Caco-2 (cell line): ENCODE measurements at regions not wholly inside any gene's neighbourhood (a gene's known extent, or its start where the extent isn't known, plus 50 kb on each side); places are given as distances from the start of the nearest gene placed in this dataset.

Experiments
- BruUV-seq: library from RNA; stranded (reverse); fragments of 400-500 nt; replicated peaks from 2 replicates; lab custom pipeline; 2021; lab: Mats Ljungman, UMichigan
- CTCF ChIA-PET: fragments of 300-600 bp; sonication (Branson Sonifier 250); formaldehyde crosslinking; loops from one replicate; lab custom pipeline; 2022; ENCODE audit warnings: antibody characterized with exemption; lab: Charles Lee
- POLR2A ChIA-PET: fragments of 300-600 bp; sonication (Branson Sonifier 250); formaldehyde crosslinking; loops from one replicate; lab custom pipeline; 2022; ENCODE audit warnings: antibody characterized with exemption; lab: Charles Lee
- DNase-seq, 2 experiments: peaks; one replicate each; pipeline versions ENCODE4 v3.0.0 to v3.0.0-alpha.2; 2020 to 2022
- H3K27me3 ChIP-seq: replicated peaks from 2 replicates; pipeline ENCODE4 v1.6.0; 2011; ENCODE audit warnings: low read length; ENCODE audit not compliant: control insufficient read depth, insufficient read depth
- H3K36me3 ChIP-seq: 2 replicates; pipeline ENCODE4 v1.5.1; 2011; ENCODE audit warnings: low read length; ENCODE audit not compliant: control insufficient read depth, insufficient read depth
- H3K4me1 ChIP-seq: fragments of 250-450 bp; sonication (Bioruptor Pico); 2 replicates; pipeline ENCODE4 v1.5.1; 2020; ENCODE audit warnings: mild to moderate bottlenecking
- H3K4me3 ChIP-seq: 2 replicates; pipeline ENCODE4 v1.5.1; 2011; ENCODE audit warnings: low read depth, mild to moderate bottlenecking, control low read depth, low read length
- H3K9me3 ChIP-seq: fragments of 250-450 bp; sonication (Bioruptor Pico); 2 replicates; pipeline ENCODE4 v1.5.1; 2020; ENCODE audit warnings: mild to moderate bottlenecking, moderate library complexity
- H3K27ac Mint-ChIP-seq: one replicate; pipeline ENCODE4 v1.8.0; 2022; ENCODE audit warnings: mixed read lengths; ENCODE audit not compliant: unreplicated experiment
- H3K27me3 Mint-ChIP-seq: one replicate; pipeline ENCODE4 v1.8.0; 2022; ENCODE audit warnings: mixed read lengths; ENCODE audit not compliant: insufficient read depth, unreplicated experiment
- H3K36me3 Mint-ChIP-seq: one replicate; pipeline ENCODE4 v1.8.0; 2022; ENCODE audit warnings: mild to moderate bottlenecking, mixed read lengths; ENCODE audit not compliant: insufficient read depth, unreplicated experiment
- H3K4me1 Mint-ChIP-seq: one replicate; pipeline ENCODE4 v1.8.0; 2022; ENCODE audit warnings: low read depth, mixed read lengths; ENCODE audit not compliant: unreplicated experiment
- H3K4me3 Mint-ChIP-seq: one replicate; pipeline ENCODE4 v1.8.0; 2022; ENCODE audit warnings: mild to moderate bottlenecking, moderate library complexity, mixed read lengths; ENCODE audit not compliant: unreplicated experiment
- H3K9me3 Mint-ChIP-seq: one replicate; pipeline ENCODE4 v1.8.0; 2022; ENCODE audit warnings: mixed read lengths; ENCODE audit not compliant: unreplicated experiment
- intact Hi-C: fragments of 100-400 bp; cut with micrococcal nuclease; formaldehyde crosslinking; loops from one replicate; pipeline ENCODE4 v1.10.0; 2022; ENCODE audit not compliant: unreplicated experiment
- TF ChIP-seq, protein P1 (sequence below), 2 experiments: fragments of 200-600 bp in 1 of 2; IDR thresholded peaks; 1 replicate in 1 of 2; 2 replicates in 1 of 2; pipeline versions ENCODE4 v1.5.1 to v1.8.0; 2011 to 2022; ENCODE audit warnings: antibody characterized with exemption in 1 of 2, control low read depth in 1 of 2, inconsistent platforms in 1 of 2, low read depth in 1 of 2, low read length in 1 of 2, mild to moderate bottlenecking in 1 of 2, moderate library complexity in 1 of 2; ENCODE audit not compliant: insufficient read depth in 1 of 2, severe bottlenecking in 1 of 2, unreplicated experiment in 1 of 2

GRCh38 chr11:82356316-82356715, 377.3 kb downstream of the FAM181B start:
- BruUV-seq = no TSS peak
- TF ChIP-seq, protein P1, sequence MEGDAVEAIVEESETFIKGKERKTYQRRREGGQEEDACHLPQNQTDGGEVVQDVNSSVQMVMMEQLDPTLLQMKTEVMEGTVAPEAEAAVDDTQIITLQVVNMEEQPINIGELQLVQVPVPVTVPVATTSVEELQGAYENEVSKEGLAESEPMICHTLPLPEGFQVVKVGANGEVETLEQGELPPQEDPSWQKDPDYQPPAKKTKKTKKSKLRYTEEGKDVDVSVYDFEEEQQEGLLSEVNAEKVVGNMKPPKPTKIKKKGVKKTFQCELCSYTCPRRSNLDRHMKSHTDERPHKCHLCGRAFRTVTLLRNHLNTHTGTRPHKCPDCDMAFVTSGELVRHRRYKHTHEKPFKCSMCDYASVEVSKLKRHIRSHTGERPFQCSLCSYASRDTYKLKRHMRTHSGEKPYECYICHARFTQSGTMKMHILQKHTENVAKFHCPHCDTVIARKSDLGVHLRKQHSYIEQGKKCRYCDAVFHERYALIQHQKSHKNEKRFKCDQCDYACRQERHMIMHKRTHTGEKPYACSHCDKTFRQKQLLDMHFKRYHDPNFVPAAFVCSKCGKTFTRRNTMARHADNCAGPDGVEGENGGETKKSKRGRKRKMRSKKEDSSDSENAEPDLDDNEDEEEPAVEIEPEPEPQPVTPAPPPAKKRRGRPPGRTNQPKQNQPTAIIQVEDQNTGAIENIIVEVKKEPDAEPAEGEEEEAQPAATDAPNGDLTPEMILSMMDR (IDR thresholded peaks at IDR 0.05; ENCODE audit: insufficient read depth in 1 of 2, low read depth in 1 of 2, low read length in 1 of 2, severe bottlenecking in 1 of 2, unreplicated experiment in 1 of 2) = no peak
- intact Hi-C loops = no loop called here
- no peak for DNase-seq
- no peaks in the 10 kb centered on the region for H3K9me3 ChIP-seq
- H3K4me1 Mint-ChIP-seq = no peaks in the 10 kb centered on the region
- no peak overlapping the region for H3K4me3 Mint-ChIP-seq
- H3K27ac Mint-ChIP-seq = no peak overlapping the region
- no peaks in the 10 kb centered on the region for H3K27me3 Mint-ChIP-seq
- no peaks in the 10 kb centered on the region for H3K4me1 ChIP-seq
- no peaks in the 10 kb centered on the region for H3K9me3 Mint-ChIP-seq
- POLR2A ChIA-PET = no interaction called here
- no peak overlapping the region for H3K4me3 ChIP-seq
- H3K36me3 Mint-ChIP-seq = no peaks in the 10 kb centered on the region
- no peaks in the 10 kb centered on the region for H3K36me3 ChIP-seq
- CTCF ChIA-PET = no interaction called here
- no peaks in the 10 kb centered on the region for H3K27me3 ChIP-seq

GRCh38 chr11:82355313-82355823, 378.3 kb downstream of the FAM181B start:
- Histone ChIP-seq H3K4me1 (no peaks in the 10 kb centered on the region), H3K36me3 (no peaks in the 10 kb centered on the region), H3K9me3 (no peaks in the 10 kb centered on the region), H3K4me3 (no peak overlapping the region), H3K27me3 (no peaks in the 10 kb centered on the region)
- DNase-seq = no peak
- Mint-ChIP-seq H3K9me3 (no peaks in the 10 kb centered on the region), H3K27me3 (no peaks in the 10 kb centered on the region), H3K27ac (no peak overlapping the region), H3K4me3 (no peak overlapping the region), H3K4me1 (no peaks in the 10 kb centered on the region), H3K36me3 (no peaks in the 10 kb centered on the region)
- TF ChIP-seq, protein P1 (IDR thresholded peaks at IDR 0.05; ENCODE audit: insufficient read depth in 1 of 2, low read depth in 1 of 2, low read length in 1 of 2, severe bottlenecking in 1 of 2, unreplicated experiment in 1 of 2) = no peak
- CTCF ChIA-PET = no interaction called here
- POLR2A ChIA-PET = no interaction called here
- intact Hi-C loops = no loop called here
- BruUV-seq = no TSS peak

- Mint-ChIP-seq H3K36me3 (no peaks in the 10 kb centered on the region), H3K9me3 (no peaks in the 10 kb centered on the region), H3K27ac (no peak overlapping the region), H3K4me1 (no peaks in the 10 kb centered on the region), H3K27me3 (no peaks in the 10 kb centered on the region), H3K4me3 (no peak overlapping the region)
- TF ChIP-seq, protein P1 (IDR thresholded peaks at IDR 0.05; ENCODE audit: insufficient read depth in 1 of 2, low read depth in 1 of 2, low read length in 1 of 2, severe bottlenecking in 1 of 2, unreplicated experiment in 1 of 2) = no peak
- ChIA-PET CTCF (no interaction called here), POLR2A (no interaction called here)
- Histone ChIP-seq H3K36me3 (no peaks in the 10 kb centered on the region), H3K4me1 (no peaks in the 10 kb centered on the region), H3K4me3 (no peak overlapping the region), H3K27me3 (no peaks in the 10 kb centered on the region), H3K9me3 (no peaks in the 10 kb centered on the region)
- intact Hi-C loops = no loop called here
- no TSS peak for BruUV-seq
- DNase-seq = no peak
Measured at GRCh38 chr11:82326853-82327252, 406.8 kb downstream of the FAM181B start.
